Keratinocyte (primary cell): ENCODE measurements at regions not wholly inside any gene's neighbourhood (a gene's known extent, or its start where the extent isn't known, plus 50 kb on each side); places are given as distances from the start of the nearest gene placed in this dataset.

ENCODE experiments used
- CTCF ChIP-seq, 3 experiments: IDR thresholded peaks in 1 of 3; conservative IDR thresholded peaks in 1 of 3; optimal IDR thresholded peaks in 1 of 3; 2 replicates in 2 of 3; 3 replicates in 1 of 3; pipeline versions ENCODE3 to v1.5.1; 2011; ENCODE audit warnings: low read length in 3 of 3, mild to moderate bottlenecking in 3 of 3, moderate library complexity in 2 of 3, control low read depth in 1 of 3, inconsistent platforms in 1 of 3; ENCODE audit not compliant: insufficient read depth in 2 of 3; ENCODE audit errors: extremely low read depth in 1 of 3
- EZH2 ChIP-seq: IDR thresholded peaks from one replicate; pipeline ENCODE4 v1.6.1; 2012; ENCODE audit warnings: inconsistent platforms, mild to moderate bottlenecking, low read length, moderate library complexity

- TF ChIP-seq CTCF (optimal IDR thresholded peaks at IDR 0.05 in 1 of 3, IDR thresholded peaks at IDR 0.05 in 1 of 3, conservative IDR thresholded peaks at IDR 0.05 in 1 of 3; ENCODE audit: extremely low read depth in 1 of 3, insufficient read depth in 2 of 3, low read length in 3 of 3): no peak
- no peak for TF ChIP-seq EZH2
These were observed 193.5 kb upstream of the ANKFN1 start for GRCh38 chr17:55959756-55960155.
